VCaP (cell line): ENCODE measurements at regions not wholly inside any gene's neighbourhood (a gene's known extent, or its start where the extent isn't known, plus 50 kb on each side); places are given as distances from the start of the nearest gene placed in this dataset.
"Not testable (repeated sequence)": the region's sequence is repeated elsewhere in the genome, so short reads cannot be mapped to it uniquely, and the experiment has no call there.

Source experiments
- H3K27ac ChIP-seq: fragments of 450-650 bp; 2 replicates; pipeline ENCODE4 v1.5.1; 2017
- TF ChIP-seq, protein P1 (sequence below): fragments of 450-650 bp; conservative IDR thresholded peaks from 2 replicates; pipeline ENCODE4 v1.5.1; 2017; ENCODE audit warnings: mild to moderate bottlenecking, moderate library complexity

DNA sequence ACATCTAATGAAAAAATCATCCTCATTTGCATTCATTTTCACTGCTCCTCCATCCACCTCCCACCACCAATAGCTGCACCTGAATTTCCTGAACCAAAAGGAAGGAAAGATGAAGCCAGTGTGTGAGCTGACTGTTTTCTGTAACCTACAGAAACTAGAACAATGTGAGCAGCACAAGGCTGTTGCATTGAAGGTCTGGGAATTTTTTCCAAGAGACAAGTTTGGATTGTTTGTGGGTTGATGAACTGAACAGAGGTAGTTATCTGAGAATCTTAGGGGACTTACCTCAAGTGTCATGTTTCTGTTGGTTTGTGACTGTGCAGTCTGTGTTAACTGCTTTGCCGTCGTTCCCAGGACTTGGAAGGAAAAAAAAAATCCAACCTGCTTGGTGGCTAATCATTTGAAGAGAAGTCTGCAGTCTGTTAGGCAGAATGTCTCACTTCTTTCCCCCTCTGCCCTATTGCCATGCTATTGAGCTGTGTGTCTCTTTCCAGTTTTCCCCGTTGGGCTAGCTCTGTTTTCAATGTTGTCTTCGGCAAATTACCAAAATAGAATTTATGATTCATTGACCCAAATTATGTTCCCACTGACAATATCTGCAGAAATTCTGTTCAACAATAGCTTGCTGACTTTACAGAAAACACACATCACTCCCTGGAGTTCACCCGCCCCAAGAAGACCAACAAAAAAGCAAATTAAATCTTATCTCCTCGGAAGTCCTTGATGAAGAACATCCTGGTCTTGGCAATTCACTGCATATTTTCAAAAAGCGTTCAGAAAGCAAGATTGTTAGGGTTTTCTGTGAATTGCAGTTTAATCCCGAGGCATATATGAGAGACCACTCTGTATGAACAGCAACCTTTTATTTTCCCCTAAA, 76.0 kb downstream of the SC5D start:
- no peak overlapping the region for H3K27ac ChIP-seq
- TF ChIP-seq, protein P1, sequence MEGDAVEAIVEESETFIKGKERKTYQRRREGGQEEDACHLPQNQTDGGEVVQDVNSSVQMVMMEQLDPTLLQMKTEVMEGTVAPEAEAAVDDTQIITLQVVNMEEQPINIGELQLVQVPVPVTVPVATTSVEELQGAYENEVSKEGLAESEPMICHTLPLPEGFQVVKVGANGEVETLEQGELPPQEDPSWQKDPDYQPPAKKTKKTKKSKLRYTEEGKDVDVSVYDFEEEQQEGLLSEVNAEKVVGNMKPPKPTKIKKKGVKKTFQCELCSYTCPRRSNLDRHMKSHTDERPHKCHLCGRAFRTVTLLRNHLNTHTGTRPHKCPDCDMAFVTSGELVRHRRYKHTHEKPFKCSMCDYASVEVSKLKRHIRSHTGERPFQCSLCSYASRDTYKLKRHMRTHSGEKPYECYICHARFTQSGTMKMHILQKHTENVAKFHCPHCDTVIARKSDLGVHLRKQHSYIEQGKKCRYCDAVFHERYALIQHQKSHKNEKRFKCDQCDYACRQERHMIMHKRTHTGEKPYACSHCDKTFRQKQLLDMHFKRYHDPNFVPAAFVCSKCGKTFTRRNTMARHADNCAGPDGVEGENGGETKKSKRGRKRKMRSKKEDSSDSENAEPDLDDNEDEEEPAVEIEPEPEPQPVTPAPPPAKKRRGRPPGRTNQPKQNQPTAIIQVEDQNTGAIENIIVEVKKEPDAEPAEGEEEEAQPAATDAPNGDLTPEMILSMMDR, result no peak

DNA sequence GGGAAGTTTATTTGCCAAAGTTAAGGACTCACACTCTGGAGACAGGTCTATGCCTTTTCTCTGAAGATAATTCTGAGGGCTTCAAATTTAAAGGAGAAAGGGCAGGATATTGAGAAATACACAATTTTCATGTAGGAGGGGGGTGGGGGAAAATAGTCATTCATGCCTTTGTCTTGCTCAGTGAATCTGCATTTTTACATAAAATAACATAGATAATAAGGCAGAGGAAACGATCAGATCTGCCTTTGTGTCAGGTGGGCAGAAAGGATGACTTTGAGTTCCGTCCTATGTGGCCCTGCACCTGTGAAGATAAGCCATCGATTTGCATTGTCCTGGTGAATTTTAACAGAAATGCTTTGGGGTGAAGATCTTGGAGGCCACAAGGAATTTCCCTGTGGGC, 76.8 kb downstream of the SC5D start:
- H3K27ac ChIP-seq, result no peak overlapping the region
- TF ChIP-seq, protein P1, result no peak

DNA sequence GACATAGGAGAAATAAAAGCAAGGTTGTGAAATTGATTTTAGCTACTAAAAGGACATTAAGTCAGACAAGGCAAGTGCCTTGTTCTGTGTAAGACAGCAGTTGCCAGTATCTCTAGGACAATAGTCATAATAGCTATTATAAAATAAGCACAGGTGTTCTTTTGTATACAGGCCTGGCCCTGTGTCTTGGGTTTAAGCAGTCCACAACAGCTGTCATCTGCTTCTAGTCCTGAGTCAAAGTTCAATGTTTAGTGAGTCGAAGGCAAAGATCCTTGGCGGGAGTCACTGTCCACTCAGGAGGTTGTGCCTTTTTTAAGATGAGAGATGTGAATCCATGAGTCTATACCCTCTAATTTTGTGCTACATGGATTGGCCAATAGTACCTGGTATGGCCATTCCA, 79.5 kb downstream of the SC5D start:
- no peak overlapping the region for H3K27ac ChIP-seq
- TF ChIP-seq, protein P1, result no peak

- TF ChIP-seq, protein P1, result no peak
- H3K27ac ChIP-seq, result no peak overlapping the region
These were observed 79.3 kb upstream of the SORL1 start for GRCh38 chr11:121372671-121373429.

DNA sequence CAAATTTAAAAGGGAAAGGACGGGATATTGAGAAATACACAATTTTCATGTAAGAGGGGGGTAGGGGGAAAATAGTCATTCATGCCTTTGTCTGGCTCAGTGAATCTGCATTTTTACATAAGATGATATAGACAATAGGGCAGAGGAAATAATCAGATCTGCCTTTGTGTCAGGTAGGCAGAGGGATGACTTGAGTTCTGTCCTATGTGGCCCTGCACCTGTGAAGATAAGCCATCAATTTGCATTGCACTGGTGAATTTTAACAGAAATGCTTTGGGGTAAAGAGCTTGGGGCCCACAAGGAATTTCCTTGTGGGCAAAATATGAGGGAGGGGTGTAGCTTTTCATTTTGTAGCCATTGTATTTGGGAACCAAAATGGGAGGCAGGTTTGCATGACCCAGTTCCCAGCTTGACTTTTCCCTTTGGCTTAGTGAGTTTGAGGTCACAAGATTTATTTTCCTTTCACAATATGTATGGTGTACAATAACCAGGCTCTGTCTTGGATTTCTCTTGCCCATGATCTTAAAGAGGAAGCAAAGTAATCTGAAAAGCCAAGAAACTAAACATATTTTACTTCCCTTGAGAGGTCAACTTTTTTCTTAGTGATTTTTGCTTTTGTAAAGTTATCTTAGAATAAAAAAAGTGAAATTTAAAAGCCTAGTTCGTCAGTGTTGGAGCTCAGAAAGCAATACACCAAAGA, 77.7 kb upstream of the SORL1 start:
- no peak overlapping the region for H3K27ac ChIP-seq
- TF ChIP-seq, protein P1, result no peak

- TF ChIP-seq, protein P1, result no peak
- H3K27ac ChIP-seq, result no peak overlapping the region
These were observed 76.0 kb upstream of the SORL1 start for GRCh38 chr11:121376130-121376529.

GRCh38 chr11:121379145-121379810, 72.8 kb upstream of the SORL1 start:
- H3K27ac ChIP-seq, result not testable (repeated sequence)
- TF ChIP-seq, protein P1, result peak; percentile 15; the same call in 1 of the 2 replicates
